ENCODE measurements at regions not wholly inside any gene's neighbourhood (a gene's known extent, or its start where the extent isn't known, plus 50 kb on each side); places are given as distances from the start of the nearest gene placed in this dataset.

DNA sequence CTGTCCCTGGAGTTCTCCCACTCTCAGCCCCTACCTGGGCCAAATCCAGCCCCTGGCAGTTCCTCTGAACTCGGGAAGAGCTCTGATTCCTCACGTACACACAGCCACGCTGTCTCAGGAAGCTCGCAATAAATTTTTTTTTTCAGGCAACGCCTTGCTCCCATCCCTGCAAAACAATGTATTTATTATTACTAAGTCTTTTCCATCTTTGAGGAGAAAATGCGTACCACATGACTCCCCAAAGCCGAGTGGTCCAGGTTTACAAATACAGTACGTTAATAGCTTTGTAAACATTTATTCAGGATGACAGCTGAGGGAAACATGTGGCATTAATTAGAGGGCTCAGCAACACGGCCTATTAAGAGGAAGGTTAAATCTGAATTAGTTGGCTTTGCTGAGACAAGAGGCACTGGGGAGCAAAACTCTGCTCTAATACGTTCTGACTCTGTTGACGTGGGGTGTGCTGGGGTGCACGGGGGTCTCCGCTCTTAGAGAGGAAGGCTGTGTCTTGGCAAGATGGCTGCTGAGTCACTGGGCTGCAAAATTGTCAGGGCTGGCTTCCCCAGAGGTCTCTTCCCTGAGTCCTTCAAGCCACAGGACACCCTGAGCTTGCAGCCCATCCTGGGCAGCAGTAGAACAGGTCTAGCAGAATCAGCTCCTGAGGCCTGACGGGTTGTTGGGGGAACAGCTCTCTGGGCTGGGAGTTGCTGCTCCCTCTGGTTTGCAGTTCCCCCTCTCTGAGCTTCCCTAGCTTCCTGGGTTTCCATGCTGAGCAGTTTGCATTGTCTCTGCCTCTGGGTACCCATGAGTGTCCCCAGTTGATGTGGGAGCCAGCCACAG is 185.2 kb upstream of the TBX3 start:
- TF ChIP-seq MYC (IDR thresholded peaks at IDR 0.05; ENCODE audit: low read depth, low read length) (no peak), EZH2 (IDR thresholded peaks at IDR 0.05; ENCODE audit: borderline replicate concordance, low read depth, low read length, severe bottlenecking) (no peak), GATA2 (IDR thresholded peaks at IDR 0.05; ENCODE audit: insufficient read depth, insufficient read length, low read depth, low read length) (no peak), POLR2A (IDR thresholded peaks at IDR 0.05; ENCODE audit: low read depth, low read length) (no peak), POLR2AphosphoS5 (IDR thresholded peaks at IDR 0.05; ENCODE audit: insufficient read depth, low read depth, low read length) (no peak), JUN (IDR thresholded peaks at IDR 0.05; ENCODE audit: borderline replicate concordance, insufficient read depth, insufficient read length, low read depth) (no peak)
- Histone ChIP-seq H3K36me3 (ENCODE audit: control insufficient read depth in 2 of 2, extremely low read depth in 1 of 2, insufficient read depth in 2 of 2, low read length in 2 of 2) (no peaks in the 10 kb centered on the region), H3K4me1 (ENCODE audit: control insufficient read depth, extremely low read depth, insufficient read depth, low read length) (no peaks in the 10 kb centered on the region), H3K27me3 (ENCODE audit: control insufficient read depth in 2 of 2, insufficient read depth in 2 of 2, low read length in 2 of 2) (no peaks in the 10 kb centered on the region), H3K79me2 (ENCODE audit: control insufficient read depth, insufficient read depth, low read length) (no peaks in the 10 kb centered on the region), H3K9ac (replicated peaks; ENCODE audit: extremely low read depth, insufficient read depth, low read length) (no peak overlapping the region), H3K4me2 (ENCODE audit: insufficient read depth, low read length) (no peak overlapping the region), H2AFZ (ENCODE audit: low read depth, low read length) (no peak overlapping the region), H4K20me1 (replicated peaks; ENCODE audit: control insufficient read depth, extremely low read depth, insufficient read depth, low read length) (no peaks in the 10 kb centered on the region), H3K27ac (ENCODE audit: insufficient read depth, low read depth, low read length) (no peak overlapping the region), H3K4me3 (replicated peaks in 1 of 3; ENCODE audit: insufficient read depth in 1 of 3, low read depth in 1 of 3, low read length in 3 of 3) (no peak overlapping the region), H3K9me3 (replicated peaks; ENCODE audit: control insufficient read depth, insufficient read depth, low read length) (peaks cover 3% of the 10 kb centered on the region), H3K9me1 (replicated peaks; ENCODE audit: control insufficient read depth, extremely low read depth, insufficient read depth, low read length) (no peaks in the 10 kb centered on the region)
- DNase-seq (ENCODE audit: low read depth, low spot score) (no peak), FAIRE-seq (no peak)
- ChIA-PET POLR2A (no interaction called here), CTCF (no interaction called here)
- intact Hi-C loops (cut with micrococcal nuclease) (no loop called here), dilution Hi-C loops (cut with MboI; ENCODE audit: extremely low pct_ligation_motif_present, low sequenced_read_pairs) (no loop called here)
- BruUV-seq (replicated peaks), result no TSS peak

DNA sequence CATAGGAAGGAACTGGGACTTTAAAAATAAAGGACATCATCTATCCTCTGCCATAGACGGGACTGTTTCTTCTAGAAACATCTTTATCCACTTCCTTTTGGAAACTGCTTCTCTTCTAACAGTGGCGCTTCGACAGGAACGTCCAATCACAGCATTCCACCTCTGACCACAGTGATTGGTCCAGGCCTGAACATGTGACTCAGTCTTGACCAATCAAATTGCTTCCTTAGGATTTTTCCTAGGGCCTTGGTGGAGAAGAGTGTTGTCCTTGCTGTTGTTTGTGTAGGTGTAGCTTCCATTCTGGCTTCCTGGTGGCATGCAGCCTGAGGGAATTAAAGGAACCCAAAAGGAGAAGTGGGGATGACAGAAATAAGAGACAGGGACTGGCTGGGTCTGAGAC is 182.4 kb upstream of the TBX3 start:
- BruUV-seq (replicated peaks), result no TSS peak
- ChIA-PET CTCF (no interaction called here), POLR2A (no interaction called here)
- H3K4me1 ChIP-seq (ENCODE audit: control insufficient read depth, extremely low read depth, insufficient read depth, low read length), result no peaks in the 10 kb centered on the region
- dilution Hi-C loops (cut with MboI; ENCODE audit: extremely low pct_ligation_motif_present, low sequenced_read_pairs) (no loop called here), intact Hi-C loops (cut with micrococcal nuclease) (no loop called here)
- H3K9me1 ChIP-seq (replicated peaks; ENCODE audit: control insufficient read depth, extremely low read depth, insufficient read depth, low read length), result no peaks in the 10 kb centered on the region
- H2AFZ ChIP-seq (ENCODE audit: low read depth, low read length), result no peak overlapping the region
- no peak overlapping the region for H3K4me2 ChIP-seq (ENCODE audit: insufficient read depth, low read length)
- no peak overlapping the region for H3K4me3 ChIP-seq (replicated peaks in 1 of 3; ENCODE audit: insufficient read depth in 1 of 3, low read depth in 1 of 3, low read length in 3 of 3)
- H3K9ac ChIP-seq (replicated peaks; ENCODE audit: extremely low read depth, insufficient read depth, low read length), result no peak overlapping the region
- H3K27me3 ChIP-seq (ENCODE audit: control insufficient read depth in 2 of 2, insufficient read depth in 2 of 2, low read length in 2 of 2), result no peaks in the 10 kb centered on the region
- H3K36me3 ChIP-seq (ENCODE audit: control insufficient read depth in 2 of 2, extremely low read depth in 1 of 2, insufficient read depth in 2 of 2, low read length in 2 of 2), result no peaks in the 10 kb centered on the region
- H4K20me1 ChIP-seq (replicated peaks; ENCODE audit: control insufficient read depth, extremely low read depth, insufficient read depth, low read length), result no peaks in the 10 kb centered on the region
- no peaks in the 10 kb centered on the region for H3K79me2 ChIP-seq (ENCODE audit: control insufficient read depth, insufficient read depth, low read length)
- FAIRE-seq, result no peak
- H3K27ac ChIP-seq (ENCODE audit: insufficient read depth, low read depth, low read length), result no peak overlapping the region
- TF ChIP-seq GATA2 (IDR thresholded peaks at IDR 0.05; ENCODE audit: insufficient read depth, insufficient read length, low read depth, low read length) (no peak), POLR2AphosphoS5 (IDR thresholded peaks at IDR 0.05; ENCODE audit: insufficient read depth, low read depth, low read length) (no peak), FOS (IDR thresholded peaks at IDR 0.05; ENCODE audit: borderline replicate concordance, insufficient read depth, low read length) (no peak), POLR2A (IDR thresholded peaks at IDR 0.05; ENCODE audit: low read depth, low read length) (no peak), MYC (IDR thresholded peaks at IDR 0.05; ENCODE audit: low read depth, low read length) (no peak), JUN (IDR thresholded peaks at IDR 0.05; ENCODE audit: borderline replicate concordance, insufficient read depth, insufficient read length, low read depth) (no peak), EZH2 (IDR thresholded peaks at IDR 0.05; ENCODE audit: borderline replicate concordance, low read depth, low read length, severe bottlenecking) (no peak)
- TF ChIP-seq, protein P1, sequence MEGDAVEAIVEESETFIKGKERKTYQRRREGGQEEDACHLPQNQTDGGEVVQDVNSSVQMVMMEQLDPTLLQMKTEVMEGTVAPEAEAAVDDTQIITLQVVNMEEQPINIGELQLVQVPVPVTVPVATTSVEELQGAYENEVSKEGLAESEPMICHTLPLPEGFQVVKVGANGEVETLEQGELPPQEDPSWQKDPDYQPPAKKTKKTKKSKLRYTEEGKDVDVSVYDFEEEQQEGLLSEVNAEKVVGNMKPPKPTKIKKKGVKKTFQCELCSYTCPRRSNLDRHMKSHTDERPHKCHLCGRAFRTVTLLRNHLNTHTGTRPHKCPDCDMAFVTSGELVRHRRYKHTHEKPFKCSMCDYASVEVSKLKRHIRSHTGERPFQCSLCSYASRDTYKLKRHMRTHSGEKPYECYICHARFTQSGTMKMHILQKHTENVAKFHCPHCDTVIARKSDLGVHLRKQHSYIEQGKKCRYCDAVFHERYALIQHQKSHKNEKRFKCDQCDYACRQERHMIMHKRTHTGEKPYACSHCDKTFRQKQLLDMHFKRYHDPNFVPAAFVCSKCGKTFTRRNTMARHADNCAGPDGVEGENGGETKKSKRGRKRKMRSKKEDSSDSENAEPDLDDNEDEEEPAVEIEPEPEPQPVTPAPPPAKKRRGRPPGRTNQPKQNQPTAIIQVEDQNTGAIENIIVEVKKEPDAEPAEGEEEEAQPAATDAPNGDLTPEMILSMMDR (IDR thresholded peaks at IDR 0.05; ENCODE audit: extremely low read depth in 1 of 2, insufficient read depth in 1 of 2, low read depth in 1 of 2, low read length in 2 of 2), result no peak
- TF ChIP-seq, protein P2, sequence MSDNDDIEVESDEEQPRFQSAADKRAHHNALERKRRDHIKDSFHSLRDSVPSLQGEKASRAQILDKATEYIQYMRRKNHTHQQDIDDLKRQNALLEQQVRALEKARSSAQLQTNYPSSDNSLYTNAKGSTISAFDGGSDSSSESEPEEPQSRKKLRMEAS (IDR thresholded peaks at IDR 0.05; ENCODE audit: insufficient read depth, insufficient read length), result no peak
- no peak for DNase-seq (ENCODE audit: low read depth, low spot score)
- peaks cover 4% of the 10 kb centered on the region for H3K9me3 ChIP-seq (replicated peaks; ENCODE audit: control insufficient read depth, insufficient read depth, low read length)

Data from endothelial cell of umbilical vein (primary cell).